ENCODE measurements at regions not wholly inside any gene's neighbourhood (a gene's known extent, or its start where the extent isn't known, plus 50 kb on each side); places are given as distances from the start of the nearest gene placed in this dataset.

DNA sequence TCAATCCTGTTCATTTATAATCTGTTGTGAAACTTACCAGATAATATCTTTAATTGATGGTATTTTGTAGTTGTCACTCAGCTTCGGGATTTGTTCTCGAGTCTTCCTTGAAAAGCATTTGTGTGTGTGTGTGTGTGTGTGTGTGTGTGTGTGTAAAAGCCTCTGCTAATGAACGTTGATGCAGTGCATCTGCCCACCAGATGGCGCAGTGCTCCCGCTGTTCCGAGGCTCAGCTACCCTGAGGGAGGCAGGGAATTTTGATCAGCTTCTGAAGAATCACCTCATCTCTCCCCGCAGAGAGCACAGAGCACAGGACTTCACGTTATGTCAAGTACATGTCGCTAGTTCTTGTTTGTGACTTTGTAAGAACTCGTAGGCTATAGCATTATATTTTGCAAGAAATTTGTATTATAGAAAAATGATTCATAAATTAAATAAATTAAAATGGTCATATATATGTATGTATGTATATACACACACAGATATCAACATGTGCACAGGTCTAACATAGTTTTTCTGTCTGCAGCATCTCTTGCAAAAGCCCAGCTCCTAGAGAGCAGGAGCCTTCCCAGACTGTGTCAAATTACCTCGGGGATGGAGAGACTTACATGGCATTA, 316.7 kb upstream of the IGFBP7 start:
- Mint-ChIP-seq H3K27me3 (ENCODE audit: insufficient read depth, unreplicated experiment) (peaks cover 20% of the 10 kb centered on the region), H3K27ac (ENCODE audit: unreplicated experiment) (no peak overlapping the region), H3K9me3 (ENCODE audit: unreplicated experiment) (no peaks in the 10 kb centered on the region), H3K36me3 (ENCODE audit: insufficient read depth, unreplicated experiment) (no peaks in the 10 kb centered on the region), H3K4me1 (ENCODE audit: low read depth, unreplicated experiment) (peaks cover 6% of the 10 kb centered on the region), H3K4me3 (ENCODE audit: unreplicated experiment) (no peak overlapping the region)
- Histone ChIP-seq H3K27me3 (replicated peaks; ENCODE audit: control insufficient read depth, insufficient read depth, low read length) (no peaks in the 10 kb centered on the region; the same call in 1 of the 2 replicates), H3K4me3 (ENCODE audit: low read depth, low read length) (no peak overlapping the region), H3K9me3 (no peaks in the 10 kb centered on the region), H3K4me1 (no peaks in the 10 kb centered on the region), H3K36me3 (ENCODE audit: control insufficient read depth, insufficient read depth, low read length) (no peaks in the 10 kb centered on the region)
- POLR2A ChIA-PET: no interaction called here
- TF ChIP-seq, protein P1, sequence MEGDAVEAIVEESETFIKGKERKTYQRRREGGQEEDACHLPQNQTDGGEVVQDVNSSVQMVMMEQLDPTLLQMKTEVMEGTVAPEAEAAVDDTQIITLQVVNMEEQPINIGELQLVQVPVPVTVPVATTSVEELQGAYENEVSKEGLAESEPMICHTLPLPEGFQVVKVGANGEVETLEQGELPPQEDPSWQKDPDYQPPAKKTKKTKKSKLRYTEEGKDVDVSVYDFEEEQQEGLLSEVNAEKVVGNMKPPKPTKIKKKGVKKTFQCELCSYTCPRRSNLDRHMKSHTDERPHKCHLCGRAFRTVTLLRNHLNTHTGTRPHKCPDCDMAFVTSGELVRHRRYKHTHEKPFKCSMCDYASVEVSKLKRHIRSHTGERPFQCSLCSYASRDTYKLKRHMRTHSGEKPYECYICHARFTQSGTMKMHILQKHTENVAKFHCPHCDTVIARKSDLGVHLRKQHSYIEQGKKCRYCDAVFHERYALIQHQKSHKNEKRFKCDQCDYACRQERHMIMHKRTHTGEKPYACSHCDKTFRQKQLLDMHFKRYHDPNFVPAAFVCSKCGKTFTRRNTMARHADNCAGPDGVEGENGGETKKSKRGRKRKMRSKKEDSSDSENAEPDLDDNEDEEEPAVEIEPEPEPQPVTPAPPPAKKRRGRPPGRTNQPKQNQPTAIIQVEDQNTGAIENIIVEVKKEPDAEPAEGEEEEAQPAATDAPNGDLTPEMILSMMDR (IDR thresholded peaks at IDR 0.05; ENCODE audit: insufficient read depth in 1 of 2, low read depth in 1 of 2, low read length in 1 of 2, severe bottlenecking in 1 of 2, unreplicated experiment in 1 of 2): peak; percentile 64 to 83
- CTCF ChIA-PET: interaction anchor here (0.6 to 1.0 kb wide), 5 partner anchors 15 to 730 kb away, joined by 3 to 5 read pairs (median 3); no protein-coding TSS in a partner anchor
- intact Hi-C loops (cut with micrococcal nuclease; ENCODE audit: unreplicated experiment): loop anchor here (1.0 kb wide), 2 partner anchors 264 to 635 kb away; no protein-coding TSS in a partner anchor
- DNase-seq: peak; percentile 69 to 75
- no TSS peak for BruUV-seq (replicated peaks)

DNA sequence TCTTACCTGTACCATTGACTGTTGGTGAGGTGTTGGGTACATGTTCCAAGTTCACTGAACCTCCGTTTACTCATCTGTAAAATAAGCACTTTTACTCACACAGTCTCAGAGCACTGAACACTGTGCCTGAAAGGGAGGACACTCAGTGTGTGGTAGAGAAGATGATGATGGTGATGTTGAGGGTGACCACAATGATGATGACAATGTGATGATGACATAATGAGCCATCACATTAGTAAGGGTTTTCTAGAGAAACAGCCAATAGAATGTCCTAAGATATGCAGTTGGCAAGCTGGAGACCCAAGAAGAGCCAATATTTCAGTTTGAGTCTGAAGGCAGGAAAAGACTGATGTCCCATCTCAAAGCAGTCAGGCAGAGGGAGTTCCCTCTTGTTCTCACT, 315.4 kb upstream of the IGFBP7 start:
- no peak overlapping the region for H3K4me3 ChIP-seq (ENCODE audit: low read depth, low read length)
- Mint-ChIP-seq H3K4me1 (ENCODE audit: low read depth, unreplicated experiment) (peaks cover under 1% of the 10 kb centered on the region), H3K9me3 (ENCODE audit: unreplicated experiment) (no peaks in the 10 kb centered on the region), H3K27me3 (ENCODE audit: insufficient read depth, unreplicated experiment) (peaks cover 18% of the 10 kb centered on the region), H3K36me3 (ENCODE audit: insufficient read depth, unreplicated experiment) (no peaks in the 10 kb centered on the region), H3K4me3 (ENCODE audit: unreplicated experiment) (no peak overlapping the region), H3K27ac (ENCODE audit: unreplicated experiment) (no peak overlapping the region)
- BruUV-seq (replicated peaks): no TSS peak
- TF ChIP-seq, protein P1 (IDR thresholded peaks at IDR 0.05; ENCODE audit: insufficient read depth in 1 of 2, low read depth in 1 of 2, low read length in 1 of 2, severe bottlenecking in 1 of 2, unreplicated experiment in 1 of 2): no peak
- H3K9me3 ChIP-seq: no peaks in the 10 kb centered on the region
- CTCF ChIA-PET: no interaction called here
- H3K27me3 ChIP-seq (replicated peaks; ENCODE audit: control insufficient read depth, insufficient read depth, low read length): no peaks in the 10 kb centered on the region; the same call in 1 of the 2 replicates
- intact Hi-C loops (cut with micrococcal nuclease; ENCODE audit: unreplicated experiment): loop anchor here (1.0 kb wide), 1 partner anchor 262 kb away; no protein-coding TSS in a partner anchor
- no peaks in the 10 kb centered on the region for H3K36me3 ChIP-seq (ENCODE audit: control insufficient read depth, insufficient read depth, low read length)
- no peaks in the 10 kb centered on the region for H3K4me1 ChIP-seq
- POLR2A ChIA-PET: no interaction called here
- no peak for DNase-seq

DNA sequence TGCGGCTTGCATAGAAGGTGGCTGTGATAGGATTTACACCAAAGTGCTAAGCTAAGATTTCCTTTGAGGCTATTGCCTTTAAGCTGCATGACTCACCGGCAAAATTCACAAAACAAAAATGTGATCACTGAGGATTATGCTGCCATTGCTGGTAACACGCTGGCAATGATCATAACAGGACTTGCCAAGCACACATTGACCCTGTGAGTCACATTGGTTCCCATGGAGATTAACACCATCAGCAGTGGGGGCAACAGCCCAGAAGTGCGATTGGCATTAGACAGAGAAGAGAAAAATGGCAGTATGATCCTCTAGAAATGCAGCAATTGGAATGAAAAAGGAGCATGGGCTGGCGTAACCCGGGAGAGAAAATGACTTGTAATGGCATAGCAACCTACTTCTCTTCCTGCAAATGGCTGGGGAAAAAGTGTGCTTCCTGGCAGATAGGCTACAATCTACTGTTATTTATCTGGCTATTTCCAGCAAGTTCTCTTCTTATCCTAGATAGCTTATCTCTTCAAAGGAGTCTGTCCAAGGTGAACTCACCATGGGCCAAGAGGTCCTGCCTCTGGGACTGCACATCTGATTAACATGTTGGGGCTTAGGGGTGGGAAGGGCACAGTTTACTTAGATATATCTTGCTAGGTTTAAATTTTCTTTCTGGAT, 314.2 kb upstream of the IGFBP7 start:
- no peak overlapping the region for H3K27ac Mint-ChIP-seq (ENCODE audit: unreplicated experiment)
- no peaks in the 10 kb centered on the region for H3K9me3 Mint-ChIP-seq (ENCODE audit: unreplicated experiment)
- H3K4me3 ChIP-seq (ENCODE audit: low read depth, low read length): no peak overlapping the region
- H3K27me3 ChIP-seq (replicated peaks; ENCODE audit: control insufficient read depth, insufficient read depth, low read length): no peaks in the 10 kb centered on the region; the same call in 1 of the 2 replicates
- no peaks in the 10 kb centered on the region for H3K36me3 ChIP-seq (ENCODE audit: control insufficient read depth, insufficient read depth, low read length)
- POLR2A ChIA-PET: no interaction called here
- H3K9me3 ChIP-seq: no peaks in the 10 kb centered on the region
- no peaks in the 10 kb centered on the region for H3K4me1 Mint-ChIP-seq (ENCODE audit: low read depth, unreplicated experiment)
- no peak for DNase-seq
- H3K27me3 Mint-ChIP-seq (ENCODE audit: insufficient read depth, unreplicated experiment): peaks cover 18% of the 10 kb centered on the region
- H3K4me3 Mint-ChIP-seq (ENCODE audit: unreplicated experiment): no peak overlapping the region
- H3K4me1 ChIP-seq: no peaks in the 10 kb centered on the region
- intact Hi-C loops (cut with micrococcal nuclease; ENCODE audit: unreplicated experiment): no loop called here
- TF ChIP-seq, protein P1 (IDR thresholded peaks at IDR 0.05; ENCODE audit: insufficient read depth in 1 of 2, low read depth in 1 of 2, low read length in 1 of 2, severe bottlenecking in 1 of 2, unreplicated experiment in 1 of 2): no peak
- H3K36me3 Mint-ChIP-seq (ENCODE audit: insufficient read depth, unreplicated experiment): no peaks in the 10 kb centered on the region
- no TSS peak for BruUV-seq (replicated peaks)
- CTCF ChIA-PET: no interaction called here

All from Caco-2 (cell line).